NB4 (cell line): ENCODE measurements at regions not wholly inside any gene's neighbourhood (a gene's known extent, or its start where the extent isn't known, plus 50 kb on each side); places are given as distances from the start of the nearest gene placed in this dataset.
A peak's percentile ranks its signal among the peaks of the same experiment; 100 is the strongest.

Experiments used
- CTCF ChIP-seq: IDR thresholded peaks from one replicate; pipeline ENCODE4 v1.5.1; 2012; ENCODE audit warnings: low read depth, low read length
- MAX ChIP-seq: IDR thresholded peaks from 2 replicates; pipeline ENCODE4 v1.6.1; 2011; ENCODE audit warnings: low read depth, low read length

GRCh38 chr14:76644855-76645518, 116.3 kb upstream of the VASH1 start:
- TF ChIP-seq CTCF = peak; percentile 69
- no peak for TF ChIP-seq MAX
